GM18867 (cell line): ENCODE measurements at regions not wholly inside any gene's neighbourhood (a gene's known extent, or its start where the extent isn't known, plus 50 kb on each side); places are given as distances from the start of the nearest gene placed in this dataset.
"Not testable (repeated sequence)": the region's sequence is repeated elsewhere in the genome, so short reads cannot be mapped to it uniquely, and the experiment has no call there.

Source experiments
- ATAC-seq: cut with Tn5 transposase; IDR thresholded peaks from one replicate; pipeline ENCODE4 v1.9.1; 2021; ENCODE audit warnings: mild to moderate bottlenecking, moderate library complexity; ENCODE audit not compliant: unreplicated experiment

DNA sequence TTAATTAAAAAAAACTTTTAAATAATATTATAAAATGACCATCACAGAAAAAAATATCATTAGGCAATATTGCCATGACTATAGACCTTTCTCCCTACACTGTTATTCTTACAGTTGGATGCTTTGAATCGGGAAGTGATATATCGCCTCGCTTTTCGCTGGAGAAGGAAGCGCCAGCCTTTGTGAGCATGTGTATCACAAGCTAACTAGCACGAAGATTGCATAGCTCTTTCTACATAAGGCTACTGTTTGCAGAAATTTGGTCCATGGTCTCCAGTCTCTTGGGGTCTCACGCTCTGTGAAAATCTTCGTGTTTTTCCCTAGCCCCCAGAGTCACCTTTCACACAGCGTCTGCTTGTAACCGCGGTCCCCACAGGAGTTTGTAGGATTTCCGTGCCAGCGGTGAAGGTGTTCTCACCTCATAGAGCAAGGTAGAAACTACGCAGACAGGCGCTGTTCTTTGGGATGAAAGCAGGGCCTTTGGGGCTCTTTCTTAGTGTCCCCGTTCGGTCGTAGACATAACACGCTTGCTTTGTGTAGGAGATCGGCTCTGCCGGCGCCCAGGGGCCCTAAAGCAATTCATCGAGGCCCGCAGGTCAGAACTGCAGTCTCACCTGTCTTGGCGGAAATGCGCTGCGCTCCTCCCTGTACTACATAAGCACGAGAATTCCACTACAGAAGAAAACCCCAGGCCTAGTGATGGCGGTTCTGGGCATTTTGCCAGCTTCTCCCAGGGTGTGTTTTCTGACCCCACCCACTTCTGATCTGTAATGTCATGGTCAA lies 214.5 kb upstream of the NOTCH2NLA start:
- ATAC-seq: not testable (repeated sequence)

DNA sequence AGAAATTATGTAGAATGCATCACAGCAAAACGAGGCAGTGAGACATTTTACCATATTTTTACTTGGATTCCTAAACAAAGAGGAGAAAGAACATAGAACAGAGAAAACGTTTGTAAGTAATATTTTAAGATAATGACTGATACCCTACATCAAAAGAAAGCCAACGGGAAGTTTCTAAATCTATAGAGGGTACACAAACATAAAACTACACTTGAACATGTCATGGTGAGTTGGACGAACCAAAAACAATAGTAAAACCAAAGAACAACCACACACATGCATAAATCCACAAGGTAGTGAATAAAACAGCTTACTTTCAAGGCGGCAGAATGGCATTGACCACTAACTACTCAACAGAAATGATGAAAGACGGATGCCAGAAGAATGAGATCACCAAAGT lies 209.7 kb upstream of the NOTCH2NLA start:
- not testable (repeated sequence) for ATAC-seq

DNA sequence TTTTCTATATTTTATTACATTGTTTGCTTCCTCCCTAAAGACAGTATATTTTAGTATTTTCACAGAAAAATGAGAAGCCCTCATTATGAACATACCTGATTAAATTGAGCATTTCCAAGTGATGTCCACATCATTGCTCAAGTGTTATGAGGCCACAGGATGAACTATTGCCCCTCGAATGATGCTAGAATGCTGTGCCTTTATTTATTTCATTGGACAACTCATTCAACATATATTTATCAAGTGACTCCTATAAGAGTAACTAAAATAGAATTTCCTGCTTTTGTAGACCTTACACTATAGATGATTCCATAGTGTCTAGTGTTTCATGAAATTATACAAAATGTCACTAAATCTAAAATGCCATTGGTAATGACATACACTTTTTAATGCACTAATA lies 187.8 kb upstream of the NOTCH2NLA start:
- not testable (repeated sequence) for ATAC-seq

DNA sequence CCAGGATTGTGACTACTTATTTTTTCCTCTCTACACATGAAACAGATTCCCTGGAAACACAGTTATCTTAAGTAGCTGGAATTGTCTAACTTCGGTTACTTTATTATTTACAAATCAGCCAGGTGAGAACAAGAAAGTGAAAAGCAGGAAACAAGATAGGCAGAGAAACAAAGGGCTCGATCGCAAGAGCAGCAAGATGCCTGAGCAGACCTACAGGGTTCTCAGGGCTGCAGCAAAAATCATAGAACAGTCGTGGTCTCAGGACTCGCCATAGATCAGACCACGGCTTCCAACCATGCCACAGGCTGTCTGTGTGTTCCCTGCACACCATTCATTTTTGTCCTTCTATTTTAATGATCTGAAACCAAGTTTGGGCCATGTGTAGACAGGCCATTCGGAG lies 186.2 kb upstream of the NOTCH2NLA start:
- ATAC-seq: not testable (repeated sequence)

DNA sequence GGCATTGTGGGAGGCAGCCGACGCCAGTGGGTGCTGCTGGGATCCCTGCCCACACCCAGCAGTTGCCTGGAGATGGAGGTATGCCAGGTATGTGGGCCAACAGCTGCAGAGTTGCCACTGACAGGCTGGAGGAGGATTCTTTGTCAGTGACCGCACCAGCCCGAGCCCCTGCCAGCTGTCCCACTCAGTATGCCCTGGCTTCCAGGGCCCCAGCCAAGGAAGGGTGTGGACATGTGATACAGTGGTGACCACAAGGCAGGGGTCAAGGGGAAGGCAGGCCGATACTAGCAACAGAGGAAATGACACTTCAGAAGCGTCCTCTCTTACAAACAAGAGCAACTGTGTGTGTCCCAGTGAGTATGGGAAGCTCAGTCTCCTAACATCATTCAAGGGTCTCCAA lies 185.1 kb upstream of the NOTCH2NLA start:
- not testable (repeated sequence) for ATAC-seq

DNA sequence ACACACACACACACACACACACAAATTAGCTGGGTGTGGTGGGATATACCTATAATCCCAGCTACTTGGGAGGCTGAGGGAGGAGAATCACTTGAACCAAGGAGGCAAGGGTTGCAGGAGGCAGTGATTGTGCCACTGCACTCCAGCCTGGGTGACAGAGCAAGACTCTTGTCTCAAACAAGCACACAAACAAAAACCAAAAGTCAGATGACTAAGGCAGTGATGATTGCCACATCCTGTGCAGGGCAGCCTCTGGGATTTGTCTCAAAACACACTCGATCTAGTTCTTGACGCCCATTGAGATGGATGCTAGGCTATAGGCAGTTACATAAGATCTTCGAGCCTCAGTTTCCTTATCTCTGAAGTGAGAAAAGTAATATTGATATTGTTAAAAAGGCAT lies 183.1 kb upstream of the NOTCH2NLA start:
- ATAC-seq: not testable (repeated sequence)

DNA sequence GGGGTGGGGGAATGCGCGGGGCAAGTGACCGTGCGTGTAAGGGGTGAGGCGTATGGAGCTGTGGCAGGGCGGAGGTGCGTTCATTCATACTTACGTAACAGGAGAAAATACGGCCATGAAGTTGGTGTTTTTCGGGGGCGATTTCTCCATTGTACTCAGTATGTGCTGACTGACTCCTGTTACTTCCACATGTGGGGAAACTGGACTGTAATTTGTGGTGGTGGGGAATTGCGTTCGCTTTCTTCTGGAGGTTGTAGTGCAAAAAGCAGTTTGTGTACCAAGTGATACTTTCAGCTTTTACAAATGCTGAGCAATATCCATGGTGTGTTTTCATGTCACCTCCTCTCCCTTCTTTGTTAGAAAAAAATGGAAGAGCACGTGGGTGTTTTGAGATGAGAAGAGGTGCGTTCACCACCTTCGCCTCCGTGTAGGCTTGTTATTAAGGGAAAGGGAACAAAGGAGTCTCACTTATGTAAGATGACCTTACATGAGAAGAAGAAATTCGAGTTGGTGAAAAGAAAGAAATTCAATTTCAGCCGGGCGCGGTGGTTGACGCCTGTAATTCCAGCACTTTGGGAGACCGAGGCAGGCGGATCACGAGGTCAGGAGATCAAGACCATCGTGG lies 181.1 kb upstream of the NOTCH2NLA start:
- peak; percentile 71 for ATAC-seq

DNA sequence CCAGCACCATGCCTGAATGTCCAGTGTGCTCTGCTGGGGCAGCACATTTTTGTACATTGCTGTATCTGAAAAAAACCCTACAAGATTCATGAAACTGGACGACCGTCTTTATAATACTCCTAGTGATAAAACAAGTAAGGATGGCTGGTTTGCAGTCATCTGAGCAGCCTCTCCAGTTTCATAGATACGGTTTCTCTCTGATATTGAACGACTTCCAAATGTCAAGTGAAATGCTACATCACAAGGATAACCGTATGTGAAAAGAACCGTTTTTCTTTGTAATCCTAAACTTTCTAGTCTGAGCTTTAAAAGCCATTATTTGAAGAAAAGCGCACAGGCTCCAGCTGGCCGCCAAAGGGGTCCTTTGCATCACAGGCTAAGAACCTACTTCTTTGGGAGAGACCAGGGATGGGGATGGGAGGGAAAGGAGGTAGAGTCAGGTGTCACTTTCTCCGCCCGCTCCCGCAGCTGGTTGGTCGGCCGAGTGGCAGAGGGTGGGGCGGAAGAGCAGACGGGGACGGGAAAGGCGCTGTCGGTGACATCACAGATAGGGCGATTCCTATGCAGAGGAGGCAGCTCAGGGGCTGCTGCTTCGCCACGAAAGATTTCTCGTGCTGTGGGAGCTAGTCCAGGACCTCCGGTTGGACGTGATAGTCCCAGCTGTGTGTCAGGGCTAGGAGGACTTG lies 180.4 kb upstream of the NOTCH2NLA start:
- peak; percentile 63 for ATAC-seq

DNA sequence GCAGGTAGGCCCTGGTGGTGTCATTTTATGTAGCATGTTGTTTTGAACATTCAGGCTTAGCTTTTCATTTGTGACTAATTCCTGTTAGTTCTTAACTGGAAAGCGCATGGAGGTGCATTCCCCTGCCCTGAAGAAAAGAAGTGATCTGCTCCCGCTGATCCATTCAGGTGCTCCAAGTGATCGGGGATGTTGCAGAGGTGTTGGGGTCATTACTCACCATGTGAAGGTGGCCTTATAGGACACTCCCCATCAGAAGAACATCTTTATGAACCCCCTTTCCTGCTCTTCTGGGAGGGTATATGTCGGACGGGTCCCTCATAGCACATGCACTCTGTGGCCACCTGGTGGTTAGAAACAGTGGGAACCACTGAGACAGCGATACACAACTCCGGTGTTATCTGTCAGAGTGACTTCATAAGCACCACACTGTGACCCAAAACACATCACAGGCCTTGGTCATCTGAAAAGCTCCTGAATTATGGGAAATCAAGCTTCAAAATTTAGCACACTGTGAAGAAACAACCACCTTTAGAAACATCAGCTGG lies 172.5 kb upstream of the NOTCH2NLA start:
- not testable (repeated sequence) for ATAC-seq

DNA sequence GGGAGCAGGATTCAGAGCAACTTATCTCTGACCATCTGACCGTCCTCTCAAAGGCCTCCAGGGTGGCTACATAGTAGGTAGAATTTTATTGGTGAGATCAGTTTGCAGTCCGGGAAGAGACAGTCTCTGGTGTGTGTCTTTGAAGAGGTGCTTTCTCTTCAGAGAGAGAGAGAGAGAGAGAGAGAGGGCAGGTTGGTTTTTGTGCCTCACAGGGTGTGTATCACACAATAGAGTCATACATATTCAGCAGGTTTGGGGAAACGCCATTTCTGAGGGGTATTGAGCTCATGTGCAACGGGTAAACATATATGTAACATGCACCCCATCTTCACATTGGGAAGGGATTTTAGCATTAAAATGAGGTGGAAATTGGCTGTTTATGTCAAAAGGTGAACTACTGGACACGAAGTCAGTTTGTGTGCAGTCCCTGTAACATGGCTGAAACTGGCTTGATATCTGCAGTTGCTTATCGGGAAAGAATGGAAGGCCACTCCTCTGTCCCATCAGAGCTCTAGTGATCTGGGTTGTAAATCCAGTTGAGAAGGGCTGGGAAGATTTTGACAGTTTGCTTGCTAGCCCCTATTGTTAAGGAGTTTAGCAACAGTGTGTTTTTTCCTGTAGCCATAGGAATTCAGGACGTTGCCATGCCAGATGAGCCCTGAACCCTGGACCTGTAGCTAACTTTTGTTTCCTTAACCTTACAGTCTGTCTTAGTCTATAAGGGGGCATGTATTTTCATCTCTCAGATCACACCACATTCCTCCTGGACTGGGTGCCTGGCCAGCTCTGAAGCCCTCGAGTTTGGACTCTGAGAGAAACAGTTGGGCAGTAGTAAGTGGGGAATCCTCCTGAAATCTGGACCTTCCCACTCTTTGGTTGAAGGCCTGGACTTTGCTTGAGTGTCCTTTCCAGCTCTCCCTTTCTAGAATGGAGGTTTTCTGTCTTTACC lies 171.6 kb upstream of the NOTCH2NLA start:
- ATAC-seq: not testable (repeated sequence)

DNA sequence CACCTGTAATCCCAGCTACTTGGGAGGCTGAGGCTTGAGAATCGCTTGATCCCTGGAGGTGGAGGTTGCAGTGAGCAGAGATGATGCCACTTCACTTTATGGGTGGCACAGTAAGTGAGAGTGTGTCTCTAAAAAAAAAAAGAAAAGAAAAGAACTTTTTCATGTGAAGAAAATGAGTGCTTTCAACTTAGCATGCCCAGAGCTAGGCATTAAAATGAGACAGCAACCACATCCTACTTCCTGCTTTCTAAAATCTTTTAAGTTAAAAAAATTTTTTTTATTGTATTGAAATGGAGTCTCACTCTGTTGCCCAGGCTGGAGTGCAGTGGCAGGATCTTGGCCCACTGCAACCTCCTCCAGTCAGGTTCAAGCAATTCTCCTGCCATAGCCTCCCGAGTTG lies 170.4 kb upstream of the NOTCH2NLA start:
- ATAC-seq: not testable (repeated sequence)

DNA sequence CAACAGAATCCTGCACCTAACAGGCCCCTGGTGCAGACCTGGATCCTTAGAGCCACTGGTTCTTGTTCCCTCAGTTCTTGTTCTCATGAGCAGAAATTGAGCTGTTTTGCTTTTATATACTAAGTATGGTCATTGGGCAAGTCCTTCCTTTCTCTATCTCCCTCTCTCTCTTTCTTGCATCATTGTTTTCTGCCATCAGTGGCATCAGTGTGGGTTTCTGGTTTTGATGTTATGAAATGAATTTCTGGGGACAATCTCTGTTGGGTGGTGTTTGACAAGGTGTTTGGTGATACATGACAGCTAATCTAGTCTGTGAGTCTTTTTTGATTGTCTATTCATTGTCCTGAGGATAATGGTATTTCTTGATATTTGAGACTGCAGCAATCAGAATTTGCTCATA lies 168.0 kb upstream of the NOTCH2NLA start:
- ATAC-seq: not testable (repeated sequence)

DNA sequence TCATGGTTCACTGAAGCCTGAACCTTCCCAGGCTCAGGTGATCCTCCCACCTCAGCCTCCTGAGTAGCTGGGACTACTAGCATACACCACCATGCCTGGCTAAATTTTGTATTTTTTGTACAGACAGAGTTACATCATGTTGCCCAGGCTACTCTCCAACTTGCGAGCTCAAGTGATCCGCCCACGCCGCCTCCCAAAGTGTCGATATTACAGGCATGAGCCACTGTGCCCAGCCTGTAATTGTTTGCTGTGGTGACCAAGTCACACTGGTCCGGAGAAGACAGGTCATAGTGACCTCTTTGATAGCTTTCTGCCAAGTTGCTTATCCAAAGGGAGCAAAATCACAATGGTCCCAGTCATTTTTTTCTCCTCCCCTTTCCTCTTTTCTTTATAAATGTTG lies 167.4 kb upstream of the NOTCH2NLA start:
- not testable (repeated sequence) for ATAC-seq

DNA sequence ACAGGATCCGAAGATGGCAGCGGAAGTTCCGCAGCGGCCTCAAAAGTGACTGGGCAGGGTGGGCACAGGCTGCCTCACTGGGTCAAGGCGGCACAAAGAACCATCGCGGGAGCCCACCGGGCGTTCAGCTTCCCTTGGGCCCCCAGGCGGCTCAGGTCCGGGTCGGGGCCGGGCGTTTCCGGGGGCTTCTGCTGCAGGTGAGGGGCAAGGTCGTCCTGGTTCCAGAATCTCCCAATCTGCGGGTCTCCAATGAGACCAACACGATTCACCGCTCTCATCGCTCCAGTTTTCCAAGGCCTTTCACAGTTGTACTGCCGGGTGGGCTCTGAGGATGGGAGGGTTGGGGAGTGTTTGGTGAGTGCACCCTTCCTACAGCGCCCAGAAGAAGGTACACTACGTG lies 165.0 kb upstream of the NOTCH2NLA start:
- ATAC-seq: not testable (repeated sequence)

DNA sequence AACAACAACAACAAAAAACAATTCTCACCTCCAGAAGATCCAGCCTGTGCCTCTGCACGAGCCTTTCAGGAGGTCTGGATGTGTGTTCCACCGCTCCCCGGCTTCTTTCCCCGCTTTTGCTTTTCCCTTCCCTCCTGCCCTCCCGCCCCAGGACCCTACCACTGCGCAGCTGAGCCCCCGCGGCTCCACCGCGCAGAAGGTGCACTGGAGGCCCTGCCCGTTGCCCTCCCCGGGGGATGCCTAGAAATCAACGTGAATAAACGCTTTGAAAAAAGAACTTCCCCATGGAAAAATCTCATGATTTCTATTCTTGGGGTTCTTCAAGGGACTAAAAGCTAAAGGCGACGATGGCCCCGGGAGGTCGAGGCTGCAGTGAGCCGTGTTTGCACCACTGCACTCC lies 164.3 kb upstream of the NOTCH2NLA start:
- not testable (repeated sequence) for ATAC-seq

DNA sequence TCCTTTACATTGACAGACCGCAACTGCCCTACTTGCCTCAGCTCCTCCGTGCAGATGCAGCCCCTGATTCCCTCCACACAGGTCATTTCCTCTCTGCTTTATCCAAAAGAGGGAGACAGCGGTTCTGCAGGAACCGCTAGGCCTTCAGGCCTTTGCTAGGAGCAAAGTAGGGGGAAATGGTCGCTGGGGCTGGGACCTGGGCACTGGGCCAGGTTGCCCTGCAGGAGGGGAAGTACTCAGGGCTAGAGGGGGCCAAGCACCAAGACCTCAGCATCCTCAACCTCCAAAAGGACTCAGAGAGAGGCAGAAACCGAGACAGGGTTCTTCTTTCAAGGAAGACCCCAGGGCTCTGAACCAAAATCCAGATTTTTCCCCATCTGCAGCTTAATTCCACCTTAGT lies 160.4 kb upstream of the NOTCH2NLA start:
- not testable (repeated sequence) for ATAC-seq

DNA sequence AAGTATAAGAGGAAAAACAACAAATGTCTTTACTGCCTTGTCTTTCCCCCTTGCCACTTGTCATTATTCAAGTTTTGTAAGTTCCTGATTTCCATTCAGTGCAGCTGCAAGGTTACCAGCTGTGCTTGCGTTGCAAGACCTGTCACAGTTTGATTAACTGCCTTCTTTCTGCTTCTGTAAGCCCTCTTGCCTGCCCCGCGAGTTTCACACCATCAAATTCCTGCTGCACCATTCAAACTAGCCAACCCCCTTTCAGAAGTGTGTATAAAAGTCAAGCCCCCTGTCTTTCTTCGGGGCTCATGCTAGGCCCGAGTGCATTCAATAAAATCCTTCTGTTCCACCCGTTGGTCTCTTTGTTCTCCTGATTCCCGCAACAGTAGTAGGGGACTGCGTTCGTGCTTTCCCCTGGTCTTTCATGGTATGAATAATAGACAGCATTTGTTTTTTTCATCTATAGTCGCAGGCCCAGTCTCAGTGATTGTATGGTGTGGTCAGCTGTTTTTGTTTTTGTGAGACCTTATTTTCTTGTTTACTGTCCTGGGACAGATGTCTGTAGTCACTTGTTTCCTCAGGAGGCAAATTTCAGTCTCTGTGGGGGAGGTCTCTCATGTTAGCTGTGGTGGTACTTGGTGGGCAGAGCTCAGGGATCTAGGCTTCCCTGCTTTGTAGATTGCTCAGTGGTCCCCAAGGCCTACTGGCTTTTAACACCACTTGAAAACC lies 159.1 kb upstream of the NOTCH2NLA start:
- ATAC-seq: peak; percentile 44

DNA sequence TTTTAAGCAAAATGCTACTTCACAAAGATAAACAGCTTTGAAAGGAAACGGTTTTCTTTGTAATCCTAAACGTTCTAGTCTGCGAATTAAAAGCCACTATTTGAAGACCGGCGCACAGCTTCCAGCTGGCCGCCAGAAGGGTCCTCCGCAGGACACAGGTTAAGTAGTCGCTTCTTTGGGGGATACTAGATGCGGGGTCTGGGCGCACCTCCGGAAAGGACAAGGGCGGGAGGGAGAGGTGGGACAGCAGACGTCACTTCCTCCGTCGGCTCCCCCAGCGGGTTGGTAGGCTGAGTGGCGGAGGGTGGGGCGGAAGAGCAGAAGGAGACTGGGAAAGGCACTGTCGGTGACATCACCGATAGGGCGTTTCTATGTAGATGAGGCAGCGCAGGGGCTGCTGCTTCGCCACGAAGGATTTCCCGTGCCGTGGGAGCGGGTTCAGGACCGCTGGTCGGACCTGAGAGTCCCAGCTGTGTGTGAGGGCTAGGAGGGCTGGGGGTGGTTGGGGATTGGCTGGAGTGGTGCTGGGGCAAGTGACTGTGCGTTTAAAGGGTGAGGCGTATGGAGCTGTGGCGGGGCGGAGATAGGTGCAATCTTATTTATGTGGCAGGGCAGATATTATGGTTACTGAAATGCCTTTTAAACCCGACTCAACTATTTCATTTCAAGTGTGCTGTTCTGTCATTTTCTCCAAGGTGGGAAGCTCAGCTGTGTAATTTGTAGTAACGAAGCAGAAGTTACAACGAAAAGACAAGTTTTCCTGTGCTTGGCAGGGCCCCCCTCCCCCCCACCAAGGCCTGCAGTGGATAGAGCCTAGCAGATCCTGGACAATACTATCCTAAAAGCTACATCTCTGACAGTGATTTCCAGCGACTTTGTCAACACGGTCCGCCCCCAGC lies 158.3 kb upstream of the NOTCH2NLA start:
- ATAC-seq: peak; percentile 94

DNA sequence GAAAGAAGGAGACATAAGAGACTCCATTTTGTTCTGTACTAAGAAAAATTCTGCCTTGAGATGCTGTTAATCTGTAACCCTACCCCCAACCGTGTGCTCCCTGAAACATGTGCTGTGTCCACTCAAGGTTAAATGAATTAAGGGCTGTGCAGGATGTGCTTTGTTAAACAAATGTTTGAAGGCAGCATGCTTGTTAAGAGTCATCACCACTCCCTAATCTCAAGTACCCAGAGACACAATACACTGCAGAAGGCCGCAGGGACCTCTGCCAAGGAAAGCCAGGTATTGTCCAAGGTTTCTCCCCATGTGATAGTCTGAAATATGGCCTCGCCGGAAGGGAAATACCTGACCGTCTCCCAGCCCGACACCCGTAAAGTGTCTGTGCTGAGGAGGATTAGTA lies 152.4 kb upstream of the NOTCH2NLA start:
- not testable (repeated sequence) for ATAC-seq
